H1 (cell line): ENCODE measurements at regions not wholly inside any gene's neighbourhood (a gene's known extent, or its start where the extent isn't known, plus 50 kb on each side); places are given as distances from the start of the nearest gene placed in this dataset.

ENCODE experiments used
- CTCF ChIA-PET: fragments of 300-600 bp; sonication (Branson Sonifier 250); formaldehyde crosslinking; loops from one replicate; lab custom pipeline; 2021; ENCODE audit not compliant: partially characterized antibody; lab: Charles Lee
- POLR2A ChIA-PET: fragments of 300-600 bp; sonication (Branson Sonifier 250); formaldehyde crosslinking; loops from one replicate; lab custom pipeline; 2021; ENCODE audit warnings: inconsistent platforms; ENCODE audit not compliant: partially characterized antibody; lab: Charles Lee
- DNase-seq, 2 experiments: peaks; one replicate each; pipeline versions ENCODE4 v3.0.0 to v3.0.0-alpha.2; 2010 to 2022; ENCODE audit warnings: low spot score in 2 of 2, low read depth in 1 of 2, mixed read lengths in 1 of 2
- FAIRE-seq: peaks from 2 replicates; lab custom pipeline; 2011; peaks lifted over from hg19 to GRCh38; lab: Jason Lieb, UNC
- H2AFZ ChIP-seq: 2 replicates; pipeline ENCODE4 v1.8.1; 2012; ENCODE audit warnings: low read length, inconsistent platforms
- H2AK5ac ChIP-seq: 2 replicates; pipeline ENCODE4 v1.6.1; 2013; ENCODE audit warnings: low read depth, low read length
- H2BK120ac ChIP-seq: replicated peaks from 2 replicates; pipeline ENCODE3; 2013; ENCODE audit warnings: low read depth, low read length, inconsistent platforms
- H2BK12ac ChIP-seq: 2 replicates; pipeline ENCODE4 v1.6.1; 2013; ENCODE audit warnings: low read depth, low read length
- H2BK15ac ChIP-seq: 2 replicates; pipeline ENCODE4 v1.6.1; 2013; ENCODE audit warnings: low read length
- H2BK20ac ChIP-seq: 2 replicates; pipeline ENCODE4 v1.6.1; 2013; ENCODE audit warnings: low read length
- H2BK5ac ChIP-seq: 2 replicates; pipeline ENCODE4 v1.6.1; 2013; ENCODE audit warnings: low read depth, low read length
- H3K14ac ChIP-seq: 2 replicates; pipeline ENCODE4 v1.6.1; 2013; ENCODE audit warnings: inconsistent platforms; ENCODE audit not compliant: insufficient read length
- H3K18ac ChIP-seq: 2 replicates; pipeline ENCODE4 v1.6.1; 2013; ENCODE audit warnings: low read length; ENCODE audit errors: extremely low read depth
- H3K23ac ChIP-seq: 2 replicates; pipeline ENCODE4 v1.6.1; 2013; ENCODE audit warnings: inconsistent platforms; ENCODE audit not compliant: insufficient read length
- H3K23me2 ChIP-seq: 2 replicates; pipeline ENCODE4 v1.6.1; 2013; ENCODE audit warnings: low read depth, low read length
- H3K27ac ChIP-seq: 2 replicates; pipeline ENCODE4 v1.6.1; 2011; ENCODE audit warnings: low read depth, low read length, inconsistent platforms
- H3K27me3 ChIP-seq, 4 experiments: replicated peaks in 1 of 4; 1 replicate in 1 of 4; 2 replicates in 3 of 4; pipeline versions ENCODE4 v1.6.1 to v1.8.1; 2011 to 2013; ENCODE audit warnings: low read length in 3 of 4, mild to moderate bottlenecking in 3 of 4, inconsistent platforms in 2 of 4, mixed read lengths in 2 of 4, moderate library complexity in 1 of 4; ENCODE audit not compliant: control insufficient read depth in 3 of 4, insufficient read depth in 3 of 4; ENCODE audit errors: extremely low read depth in 1 of 4
- H3K36me3 ChIP-seq, 4 experiments: 2 replicates each; pipeline versions ENCODE4 v1.6.1 to v1.8.1; 2011 to 2013; ENCODE audit warnings: mild to moderate bottlenecking in 4 of 4, low read length in 3 of 4, moderate library complexity in 2 of 4, control low read depth in 1 of 4, inconsistent platforms in 1 of 4; ENCODE audit not compliant: insufficient read depth in 4 of 4, control insufficient read depth in 2 of 4
- H3K4ac ChIP-seq: replicated peaks from 2 replicates; pipeline ENCODE3; 2013; ENCODE audit warnings: low read length, low read depth, mixed read lengths, inconsistent platforms; ENCODE audit not compliant: insufficient read length
- H3K4me1 ChIP-seq, 4 experiments: replicated peaks in 1 of 4; 1 replicate in 1 of 4; 2 replicates in 3 of 4; pipeline versions ENCODE4 v1.6.1 to v1.8.1; 2011 to 2013; ENCODE audit warnings: low read length in 3 of 4, inconsistent platforms in 2 of 4, mixed read lengths in 1 of 4; ENCODE audit not compliant: insufficient read depth in 4 of 4, control insufficient read depth in 3 of 4
- H3K4me2 ChIP-seq, 2 experiments: 2 replicates each; pipeline versions ENCODE4 v1.6.1 to v1.8.1; 2011 to 2013; ENCODE audit warnings: low read depth in 2 of 2, low read length in 2 of 2, control low read depth in 1 of 2, inconsistent platforms in 1 of 2, mild to moderate bottlenecking in 1 of 2; ENCODE audit not compliant: insufficient read depth in 1 of 2
- H3K4me3 ChIP-seq, 4 experiments: fragments of 200-600, 300-600 bp in 1 of 4; sonication (generic), shearing (Covaris generic), sonication (Bioruptor Twin) in 1 of 4; 2 replicates each; pipeline versions ENCODE4 v1.5.1 to v1.8.1; 2011 to 2016; ENCODE audit warnings: low read length in 4 of 4, low read depth in 3 of 4, control low read depth in 2 of 4, inconsistent platforms in 2 of 4, mild to moderate bottlenecking in 2 of 4, mixed read lengths in 1 of 4, moderate library complexity in 1 of 4; ENCODE audit not compliant: insufficient read depth in 2 of 4; ENCODE audit errors: extremely low read depth in 1 of 4
- H3K56ac ChIP-seq: replicated peaks from 2 replicates; pipeline ENCODE3; 2013; ENCODE audit warnings: low read depth, mild to moderate bottlenecking, mixed read lengths, low read length, inconsistent platforms; ENCODE audit not compliant: insufficient read length
- H3K79me1 ChIP-seq: 2 replicates; pipeline ENCODE4 v1.6.1; 2013; ENCODE audit warnings: low read depth, low read length, control low read depth
- H3K79me2 ChIP-seq, 2 experiments: 2 replicates each; pipeline versions ENCODE4 v1.6.1 to v1.8.1; 2012 to 2013; ENCODE audit warnings: low read length in 2 of 2, mild to moderate bottlenecking in 2 of 2, inconsistent platforms in 1 of 2; ENCODE audit not compliant: insufficient read depth in 2 of 2, control insufficient read depth in 1 of 2
- H3K9ac ChIP-seq, 4 experiments: replicated peaks in 1 of 4; 1 replicate in 1 of 4; 2 replicates in 3 of 4; pipeline versions ENCODE4 v1.6.1 to v1.8.1; 2011 to 2013; ENCODE audit warnings: low read depth in 3 of 4, low read length in 3 of 4, control low read depth in 2 of 4, mild to moderate bottlenecking in 2 of 4, moderate library complexity in 2 of 4, inconsistent platforms in 1 of 4; ENCODE audit errors: extremely low read depth in 1 of 4
- H3K9me3 ChIP-seq, 2 experiments: 2 replicates each; pipeline versions ENCODE4 v1.6.1 to v1.8.1; 2012 to 2013; ENCODE audit warnings: mild to moderate bottlenecking in 2 of 2, moderate library complexity in 2 of 2, control low read depth in 1 of 2, inconsistent platforms in 1 of 2, low read depth in 1 of 2, low read length in 1 of 2, mixed read lengths in 1 of 2; ENCODE audit not compliant: insufficient read depth in 2 of 2
- H4K20me1 ChIP-seq, 2 experiments: replicated peaks in 1 of 2; 2 replicates each; pipeline versions ENCODE3 to v1.8.1; 2011 to 2013; ENCODE audit warnings: inconsistent platforms in 2 of 2, low read length in 2 of 2, mild to moderate bottlenecking in 1 of 2; ENCODE audit not compliant: insufficient read depth in 2 of 2, control insufficient read depth in 1 of 2
- H4K5ac ChIP-seq: 2 replicates; pipeline ENCODE4 v1.6.1; 2013; ENCODE audit warnings: low read length, low read depth, mixed read lengths, inconsistent platforms; ENCODE audit not compliant: insufficient read length
- H4K8ac ChIP-seq: 2 replicates; pipeline ENCODE4 v1.8.0; 2013; ENCODE audit warnings: mild to moderate bottlenecking, moderate library complexity, low read length, inconsistent platforms; ENCODE audit not compliant: insufficient read depth; ENCODE audit errors: extremely low read depth
- H4K91ac ChIP-seq: replicated peaks from 2 replicates; pipeline ENCODE3; 2013; ENCODE audit warnings: low read length, mixed read lengths, inconsistent platforms; ENCODE audit not compliant: insufficient read length
- BACH1 ChIP-seq: IDR thresholded peaks from 2 replicates; pipeline ENCODE4 v1.6.1; 2012; ENCODE audit warnings: low read length, improper control_type of control experiment
- BCL11A ChIP-seq, 2 experiments: IDR thresholded peaks; one replicate each; pipeline ENCODE4 v1.6.1; 2011; ENCODE audit warnings: low read depth in 2 of 2, low read length in 2 of 2, mild to moderate bottlenecking in 2 of 2
- CEBPB ChIP-seq: IDR thresholded peaks from 2 replicates; pipeline ENCODE4 v1.6.1; 2012; ENCODE audit warnings: low read depth, low read length
- EGR1 ChIP-seq: IDR thresholded peaks from 2 replicates; pipeline ENCODE4 v1.6.1; 2011; ENCODE audit warnings: low read depth, low read length, borderline replicate concordance
- FOSL1 ChIP-seq: IDR thresholded peaks from 2 replicates; pipeline ENCODE4 v1.6.1; 2011; ENCODE audit warnings: mild to moderate bottlenecking, low read depth, low read length, moderate library complexity; ENCODE audit not compliant: insufficient read depth
- HDAC2 ChIP-seq, 2 experiments: fragments of 300-600 bp in 1 of 2; sonication (generic) in 1 of 2; IDR thresholded peaks; 2 replicates each; pipeline ENCODE4 v1.6.1; 2011 to 2012; ENCODE audit warnings: low read depth in 2 of 2, low read length in 2 of 2, mild to moderate bottlenecking in 2 of 2, moderate library complexity in 2 of 2, borderline replicate concordance in 1 of 2, inconsistent platforms in 1 of 2
- HDAC6 ChIP-seq: IDR thresholded peaks from one replicate; pipeline ENCODE4 v1.7.1; 2012; ENCODE audit warnings: low read depth, mild to moderate bottlenecking, inconsistent platforms, low read length, moderate library complexity
- KDM5A ChIP-seq: fragments of 200-600 bp; IDR thresholded peaks from 2 replicates; pipeline ENCODE4 v1.7.1; 2012; ENCODE audit warnings: mild to moderate bottlenecking, low read length, inconsistent platforms, mixed read lengths
- RNF2 ChIP-seq: fragments of 200-900, 300-1000 bp; sonication (generic); IDR thresholded peaks from 2 replicates; pipeline ENCODE4 v1.7.1; 2016; ENCODE audit warnings: borderline replicate concordance, low read depth, mild to moderate bottlenecking, antibody characterized with exemption, low read length; ENCODE audit not compliant: poor library complexity, severe bottlenecking; ENCODE audit errors: missing control alignments
- RXRA ChIP-seq: IDR thresholded peaks from 2 replicates; pipeline ENCODE4 v1.6.1; 2011; ENCODE audit warnings: low read depth, mild to moderate bottlenecking, low read length, moderate library complexity; ENCODE audit not compliant: insufficient read depth
- TAF7 ChIP-seq: optimal IDR thresholded peaks from 2 replicates; pipeline ENCODE3; 2011; ENCODE audit warnings: low read depth, mild to moderate bottlenecking, inconsistent platforms, low read length, moderate library complexity, borderline replicate concordance

- H3K9me3 ChIP-seq, result no peaks in the 10 kb centered on the region
- H3K23ac ChIP-seq, result no peak overlapping the region
- no peak overlapping the region for H2BK5ac ChIP-seq
- no peaks in the 10 kb centered on the region for H3K79me2 ChIP-seq
- H4K5ac ChIP-seq, result no peak overlapping the region
- no peaks in the 10 kb centered on the region for H3K23me2 ChIP-seq
- no peaks in the 10 kb centered on the region for H4K20me1 ChIP-seq
- no peak overlapping the region for H3K4ac ChIP-seq
- H2AK5ac ChIP-seq, result no peak overlapping the region
- H4K91ac ChIP-seq, result no peak overlapping the region
- H2BK120ac ChIP-seq, result no peak overlapping the region
- no peak for TF ChIP-seq TAF7
- TF ChIP-seq RXRA, result no peak
- TF ChIP-seq HDAC2 (IDR thresholded peaks at IDR 0.05; ENCODE audit: borderline replicate concordance in 1 of 2, low read depth in 2 of 2, low read length in 2 of 2), result no peak
- no peak for TF ChIP-seq EGR1
- no peak for TF ChIP-seq FOSL1
- no peak for TF ChIP-seq HDAC6
- no peak for TF ChIP-seq CEBPB
- TF ChIP-seq KDM5A, result no peak
- no peak for TF ChIP-seq RNF2
- TF ChIP-seq BACH1, result no peak
- no peak for TF ChIP-seq BCL11A (IDR thresholded peaks at IDR 0.05; ENCODE audit: low read depth in 2 of 2, low read length in 2 of 2)
- TF ChIP-seq, all 59 proteins: peak for 0
- Histone ChIP-seq H3K4me2 (no peak overlapping the region), H2BK20ac (no peak overlapping the region), H3K27me3 (peaks cover 0 to 1% (median 0%) of the 10 kb centered on the region in 4 experiments; a peak in 1 of 7 replicates), H4K8ac (no peak overlapping the region), H3K9ac (no peak overlapping the region), H2BK12ac (no peak overlapping the region), H3K18ac (no peak overlapping the region), H3K4me1 (no peaks in the 10 kb centered on the region), H3K79me1 (no peaks in the 10 kb centered on the region), H3K56ac (no peak overlapping the region), H2BK15ac (no peak overlapping the region), H3K4me3 (no peak overlapping the region), H3K36me3 (no peaks in the 10 kb centered on the region), H2AFZ (no peak overlapping the region), H3K27ac (no peak overlapping the region), H3K14ac (no peak overlapping the region)
- no peak for DNase-seq
- no peak for FAIRE-seq
- ChIA-PET CTCF (interaction anchor here (1.3 to 1.9 kb wide), 2 partner anchors 9 to 75 kb away, joined by 3 to 5 read pairs; no protein-coding TSS in a partner anchor), POLR2A (no interaction called here)
Measured at GRCh38 chr2:187129306-187129705, 280.3 kb upstream of the ZSWIM2 start.
